ENCODE measurements at regions not wholly inside any gene's neighbourhood (a gene's known extent, or its start where the extent isn't known, plus 50 kb on each side); places are given as distances from the start of the nearest gene placed in this dataset.

GRCh38 chr1:244246334-244246733 is 195.3 kb downstream of the ZBTB18 start:
- no peaks in the 10 kb centered on the region for H3K27me3 ChIP-seq (ENCODE audit: insufficient read depth, poor library complexity, severe bottlenecking)
- no peaks in the 10 kb centered on the region for H3K4me1 ChIP-seq (ENCODE audit: insufficient read depth, poor library complexity, severe bottlenecking)
- H3K9me3 ChIP-seq (ENCODE audit: severe bottlenecking) = no peaks in the 10 kb centered on the region
- H3K4me3 ChIP-seq (ENCODE audit: severe bottlenecking) = no peak overlapping the region
- no peak overlapping the region for H3K27ac ChIP-seq (ENCODE audit: poor library complexity, severe bottlenecking)
- DNase-seq (ENCODE audit: low spot score) = no peak
- no peak for TF ChIP-seq CTCF (IDR thresholded peaks at IDR 0.05; ENCODE audit: poor library complexity, severe bottlenecking)
- no peaks in the 10 kb centered on the region for H3K36me3 ChIP-seq (ENCODE audit: low read depth)
- no peak for ATAC-seq (ENCODE audit: low read depth)

GRCh38 chr1:244248426-244248825 is 197.3 kb downstream of the ZBTB18 start:
- H3K9me3 ChIP-seq (ENCODE audit: severe bottlenecking) = no peaks in the 10 kb centered on the region
- H3K4me3 ChIP-seq (ENCODE audit: severe bottlenecking) = no peak overlapping the region
- H3K27me3 ChIP-seq (ENCODE audit: insufficient read depth, poor library complexity, severe bottlenecking) = no peaks in the 10 kb centered on the region
- DNase-seq (ENCODE audit: low spot score) (no peak), ATAC-seq (ENCODE audit: low read depth) (no peak)
- no peaks in the 10 kb centered on the region for H3K36me3 ChIP-seq (ENCODE audit: low read depth)
- H3K27ac ChIP-seq (ENCODE audit: poor library complexity, severe bottlenecking) = no peak overlapping the region
- no peak for TF ChIP-seq CTCF (IDR thresholded peaks at IDR 0.05; ENCODE audit: poor library complexity, severe bottlenecking)
- no peaks in the 10 kb centered on the region for H3K4me1 ChIP-seq (ENCODE audit: insufficient read depth, poor library complexity, severe bottlenecking)

- DNase-seq (ENCODE audit: low spot score) (no peak), ATAC-seq (ENCODE audit: low read depth) (no peak)
- Histone ChIP-seq H3K27ac (ENCODE audit: poor library complexity, severe bottlenecking) (no peak overlapping the region), H3K36me3 (ENCODE audit: low read depth) (no peaks in the 10 kb centered on the region), H3K4me1 (ENCODE audit: insufficient read depth, poor library complexity, severe bottlenecking) (no peaks in the 10 kb centered on the region), H3K9me3 (ENCODE audit: severe bottlenecking) (no peaks in the 10 kb centered on the region), H3K4me3 (ENCODE audit: severe bottlenecking) (no peak overlapping the region), H3K27me3 (ENCODE audit: insufficient read depth, poor library complexity, severe bottlenecking) (no peaks in the 10 kb centered on the region)
- no peak for TF ChIP-seq CTCF (IDR thresholded peaks at IDR 0.05; ENCODE audit: poor library complexity, severe bottlenecking)
Observed at GRCh38 chr1:244252211-244252610, 199.5 kb downstream of the ADSS2 start.

GRCh38 chr1:244254467-244254866 is 197.2 kb downstream of the ADSS2 start:
- Histone ChIP-seq H3K9me3 (ENCODE audit: severe bottlenecking) (no peaks in the 10 kb centered on the region), H3K4me3 (ENCODE audit: severe bottlenecking) (no peak overlapping the region), H3K4me1 (ENCODE audit: insufficient read depth, poor library complexity, severe bottlenecking) (no peaks in the 10 kb centered on the region), H3K36me3 (ENCODE audit: low read depth) (no peaks in the 10 kb centered on the region), H3K27me3 (ENCODE audit: insufficient read depth, poor library complexity, severe bottlenecking) (no peaks in the 10 kb centered on the region), H3K27ac (ENCODE audit: poor library complexity, severe bottlenecking) (no peak overlapping the region)
- no peak for DNase-seq (ENCODE audit: low spot score)
- no peak for TF ChIP-seq CTCF (IDR thresholded peaks at IDR 0.05; ENCODE audit: poor library complexity, severe bottlenecking)
- no peak for ATAC-seq (ENCODE audit: low read depth)

- no peak overlapping the region for H3K27ac ChIP-seq (ENCODE audit: poor library complexity, severe bottlenecking)
- ATAC-seq (ENCODE audit: low read depth) = no peak
Observed at GRCh38 chr1:244255426-244255965, 196.2 kb downstream of the ADSS2 start.

More at GRCh38 chr1:244255426-244255965, 196.2 kb downstream of the ADSS2 start:
- Histone ChIP-seq H3K36me3 (ENCODE audit: low read depth) (no peaks in the 10 kb centered on the region), H3K27me3 (ENCODE audit: insufficient read depth, poor library complexity, severe bottlenecking) (no peaks in the 10 kb centered on the region), H3K4me3 (ENCODE audit: severe bottlenecking) (no peak overlapping the region), H3K9me3 (ENCODE audit: severe bottlenecking) (no peaks in the 10 kb centered on the region), H3K4me1 (ENCODE audit: insufficient read depth, poor library complexity, severe bottlenecking) (no peaks in the 10 kb centered on the region)
- TF ChIP-seq CTCF (IDR thresholded peaks at IDR 0.05; ENCODE audit: poor library complexity, severe bottlenecking) = no peak
- DNase-seq (ENCODE audit: low spot score) = no peak

Data from RWPE2 (cell line).